SK-N-MC (cell line): ENCODE measurements at regions not wholly inside any gene's neighbourhood (a gene's known extent, or its start where the extent isn't known, plus 50 kb on each side); places are given as distances from the start of the nearest gene placed in this dataset.

Experiments
- EZH2 ChIP-seq: fragments of 200-600 bp; sonication (generic); IDR thresholded peaks from one replicate; pipeline ENCODE4 v1.6.1; 2017; ENCODE audit warnings: antibody characterized with exemption
- POLR2AphosphoS5 ChIP-seq: IDR thresholded peaks from 2 replicates; pipeline ENCODE4 v1.6.1; 2012; ENCODE audit warnings: mild to moderate bottlenecking, low read depth, low read length, borderline replicate concordance

GRCh38 chr2:16140771-16141640 lies 200.7 kb downstream of the MYCN start:
- TF ChIP-seq POLR2AphosphoS5: no peak
- no peak for TF ChIP-seq EZH2
